Activated B cell treated with CpG ODN at 0.5 μM for 24 hours (primary cell): ENCODE measurements at regions not wholly inside any gene's neighbourhood (a gene's known extent, or its start where the extent isn't known, plus 50 kb on each side); places are given as distances from the start of the nearest gene placed in this dataset.

ENCODE experiments used
- ATAC-seq: fragments of 200-7000 bp; cut with Tn5 transposase; one replicate; pipeline ENCODE4 v1.10.0; 2021; ENCODE audit warnings: low read depth, mild to moderate bottlenecking, moderate library complexity
- CTCF ChIA-PET: fragments of 350-600 bp; sonication (Branson Sonifier 250); formaldehyde crosslinking; loops from one replicate; lab custom pipeline; 2021; ENCODE audit warnings: antibody characterized with exemption; lab: Charles Lee
- POLR2A ChIA-PET: fragments of 350-600 bp; sonication (Branson Sonifier 250); formaldehyde crosslinking; loops from one replicate; lab custom pipeline; 2021; ENCODE audit warnings: antibody characterized with exemption; lab: Charles Lee
- DNase-seq: peaks from one replicate; pipeline ENCODE4 v3.0.0; 2022
- H3K27ac Mint-ChIP-seq: one replicate; pipeline ENCODE4 v1.8.0; 2020; ENCODE audit warnings: mixed read lengths
- H3K27me3 Mint-ChIP-seq: one replicate; pipeline ENCODE4 v1.8.0; 2021; ENCODE audit warnings: mixed read lengths
- H3K36me3 Mint-ChIP-seq: one replicate; pipeline ENCODE4 v1.8.0; 2021; ENCODE audit warnings: low read depth, mixed read lengths
- H3K4me1 Mint-ChIP-seq: one replicate; pipeline ENCODE4 v1.8.0; 2021; ENCODE audit warnings: mixed read lengths
- H3K4me3 Mint-ChIP-seq: one replicate; pipeline ENCODE4 v1.8.0; 2020; ENCODE audit warnings: mild to moderate bottlenecking, mixed read lengths
- H3K9me3 Mint-ChIP-seq: one replicate; pipeline ENCODE4 v1.8.0; 2020; ENCODE audit warnings: mixed read lengths
- intact Hi-C: fragments of 100-400 bp; cut with micrococcal nuclease; formaldehyde crosslinking; loops from one replicate; pipeline ENCODE4 v1.15.1; 2024
- TF ChIP-seq, protein P1 (sequence below): fragments of 200-600 bp; IDR thresholded peaks from one replicate; pipeline ENCODE4 v1.8.0; 2022; ENCODE audit warnings: antibody characterized with exemption, mild to moderate bottlenecking

DNA sequence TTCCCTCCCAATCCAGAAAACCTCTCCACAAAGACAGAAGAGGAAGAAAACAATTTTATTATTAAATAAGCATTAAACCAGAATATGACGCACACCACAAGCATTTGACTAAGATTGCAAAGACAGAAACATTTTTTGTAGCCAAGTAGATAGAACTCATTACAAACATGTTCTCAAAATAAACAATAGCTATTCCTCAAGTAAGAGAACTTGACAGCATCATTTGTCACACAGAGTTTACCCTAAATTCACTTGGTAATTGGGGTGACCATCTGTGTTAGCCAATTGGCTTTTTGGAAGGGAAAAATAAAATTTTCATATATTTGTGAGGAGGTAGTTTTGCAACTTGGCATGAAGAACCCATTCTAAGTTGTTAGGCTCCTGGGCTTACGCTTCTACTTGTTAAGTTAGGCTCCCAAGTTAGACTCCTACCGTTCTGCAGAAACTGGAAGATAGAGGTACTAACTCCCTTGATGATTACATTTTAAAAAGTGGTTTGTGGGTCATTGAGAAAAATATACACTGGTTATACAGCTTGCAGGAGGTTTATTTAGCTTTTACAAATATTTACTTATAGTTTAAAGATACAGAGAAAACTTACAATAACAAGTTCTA is 618.6 kb upstream of the CNTNAP2 start:
- ChIA-PET CTCF (no interaction called here), POLR2A (no interaction called here)
- intact Hi-C loops: no loop called here
- Mint-ChIP-seq H3K27ac (no peak overlapping the region), H3K27me3 (no peaks in the 10 kb centered on the region), H3K9me3 (peaks cover 6% of the 10 kb centered on the region), H3K4me1 (no peaks in the 10 kb centered on the region), H3K4me3 (no peak overlapping the region), H3K36me3 (no peaks in the 10 kb centered on the region)
- ATAC-seq (no peak), DNase-seq (no peak)
- TF ChIP-seq, protein P1, sequence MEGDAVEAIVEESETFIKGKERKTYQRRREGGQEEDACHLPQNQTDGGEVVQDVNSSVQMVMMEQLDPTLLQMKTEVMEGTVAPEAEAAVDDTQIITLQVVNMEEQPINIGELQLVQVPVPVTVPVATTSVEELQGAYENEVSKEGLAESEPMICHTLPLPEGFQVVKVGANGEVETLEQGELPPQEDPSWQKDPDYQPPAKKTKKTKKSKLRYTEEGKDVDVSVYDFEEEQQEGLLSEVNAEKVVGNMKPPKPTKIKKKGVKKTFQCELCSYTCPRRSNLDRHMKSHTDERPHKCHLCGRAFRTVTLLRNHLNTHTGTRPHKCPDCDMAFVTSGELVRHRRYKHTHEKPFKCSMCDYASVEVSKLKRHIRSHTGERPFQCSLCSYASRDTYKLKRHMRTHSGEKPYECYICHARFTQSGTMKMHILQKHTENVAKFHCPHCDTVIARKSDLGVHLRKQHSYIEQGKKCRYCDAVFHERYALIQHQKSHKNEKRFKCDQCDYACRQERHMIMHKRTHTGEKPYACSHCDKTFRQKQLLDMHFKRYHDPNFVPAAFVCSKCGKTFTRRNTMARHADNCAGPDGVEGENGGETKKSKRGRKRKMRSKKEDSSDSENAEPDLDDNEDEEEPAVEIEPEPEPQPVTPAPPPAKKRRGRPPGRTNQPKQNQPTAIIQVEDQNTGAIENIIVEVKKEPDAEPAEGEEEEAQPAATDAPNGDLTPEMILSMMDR: no peak

- ChIA-PET POLR2A (no interaction called here), CTCF (no interaction called here)
- intact Hi-C loops: no loop called here
- ATAC-seq (no peak), DNase-seq (no peak)
- Mint-ChIP-seq H3K4me3 (no peak overlapping the region), H3K27me3 (no peaks in the 10 kb centered on the region), H3K9me3 (peaks cover 23% of the 10 kb centered on the region), H3K36me3 (no peaks in the 10 kb centered on the region), H3K27ac (no peak overlapping the region), H3K4me1 (no peaks in the 10 kb centered on the region)
- TF ChIP-seq, protein P1: no peak
Observed at GRCh38 chr7:145490356-145490755, 626.2 kb upstream of the CNTNAP2 start.

DNA sequence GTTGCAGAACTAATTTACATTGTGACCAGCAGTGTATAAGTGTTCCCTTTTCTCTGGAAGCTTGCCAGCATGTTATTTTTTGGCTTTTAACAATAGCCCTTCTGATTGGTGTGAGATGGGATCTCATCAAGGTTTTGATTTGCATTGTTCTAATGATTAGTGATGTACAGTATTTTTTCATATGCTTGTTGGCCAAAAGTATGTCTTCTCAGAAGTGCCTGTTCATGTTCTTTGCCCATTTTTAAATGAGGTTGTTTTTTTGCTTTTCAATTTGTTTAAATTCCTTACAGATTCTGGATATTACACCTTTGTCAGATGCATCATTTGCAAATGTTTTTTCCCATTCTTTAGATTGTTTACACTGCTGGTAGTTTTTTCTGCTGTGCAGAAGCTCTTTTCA is 627.0 kb upstream of the CNTNAP2 start:
- POLR2A ChIA-PET: no interaction called here
- ATAC-seq: no peak
- intact Hi-C loops: no loop called here

GRCh38 chr7:145488816-145489215 is 627.8 kb upstream of the CNTNAP2 start:
- Mint-ChIP-seq H3K36me3 (no peaks in the 10 kb centered on the region), H3K27ac (no peak overlapping the region), H3K27me3 (no peaks in the 10 kb centered on the region), H3K9me3 (peaks cover 20% of the 10 kb centered on the region), H3K4me3 (no peak overlapping the region), H3K4me1 (no peaks in the 10 kb centered on the region)
- POLR2A ChIA-PET: no interaction called here
- intact Hi-C loops: no loop called here
- TF ChIP-seq, protein P1: no peak
- ATAC-seq (no peak), DNase-seq (no peak)
- CTCF ChIA-PET: no interaction called here

More for the DNA sequence above, 627.0 kb upstream of the CNTNAP2 start:
- CTCF ChIA-PET: no interaction called here
- DNase-seq: no peak
- Mint-ChIP-seq H3K36me3 (no peaks in the 10 kb centered on the region), H3K27ac (no peak overlapping the region), H3K4me1 (no peaks in the 10 kb centered on the region), H3K9me3 (peaks cover 23% of the 10 kb centered on the region), H3K4me3 (no peak overlapping the region), H3K27me3 (no peaks in the 10 kb centered on the region)
- TF ChIP-seq, protein P1: no peak

- CTCF ChIA-PET: no interaction called here
- H3K27me3 Mint-ChIP-seq: no peaks in the 10 kb centered on the region
- H3K36me3 Mint-ChIP-seq: no peaks in the 10 kb centered on the region
- DNase-seq (no peak), ATAC-seq (no peak)
- TF ChIP-seq, protein P1: no peak
- no peaks in the 10 kb centered on the region for H3K9me3 Mint-ChIP-seq
- no peak overlapping the region for H3K27ac Mint-ChIP-seq
- POLR2A ChIA-PET: no interaction called here
- intact Hi-C loops: no loop called here
- no peak overlapping the region for H3K4me3 Mint-ChIP-seq
- no peaks in the 10 kb centered on the region for H3K4me1 Mint-ChIP-seq
Observed at GRCh38 chr7:145481985-145482384, 634.6 kb upstream of the CNTNAP2 start.
